ENCODE measurements at regions not wholly inside any gene's neighbourhood (a gene's known extent, or its start where the extent isn't known, plus 50 kb on each side); places are given as distances from the start of the nearest gene placed in this dataset.

GRCh38 chr2:128737546-128737826, 418.8 kb upstream of the HS6ST1 start:
- Histone ChIP-seq H3K27ac (no peak overlapping the region), H3K36me3 (no peaks in the 10 kb centered on the region), H3K4me1 (peaks cover 0 to 11% (median 0%) of the 10 kb centered on the region in 4 donors), H3K4me3 (no peak overlapping the region), H3K27me3 (no peaks in the 10 kb centered on the region), H3K9me3 (no peaks in the 10 kb centered on the region)
- DNase-seq: no peak
- no peak for TF ChIP-seq CTCF (IDR thresholded peaks at IDR 0.05)
- no peak for TF ChIP-seq POLR2A (IDR thresholded peaks at IDR 0.05)

GRCh38 chr2:128738446-128739110, 419.9 kb upstream of the HS6ST1 start:
- no peak overlapping the region for H3K4me3 ChIP-seq
- no peaks in the 10 kb centered on the region for H3K27me3 ChIP-seq
- no peak for DNase-seq
- no peak for TF ChIP-seq CTCF (IDR thresholded peaks at IDR 0.05)
- TF ChIP-seq POLR2A (IDR thresholded peaks at IDR 0.05): no peak
- no peaks in the 10 kb centered on the region for H3K9me3 ChIP-seq
- H3K36me3 ChIP-seq: no peaks in the 10 kb centered on the region
- H3K27ac ChIP-seq: no peak overlapping the region
- H3K4me1 ChIP-seq: peaks cover 0 to 11% (median 0%) of the 10 kb centered on the region in 4 donors

- no peaks in the 10 kb centered on the region for H3K4me1 ChIP-seq
Measured at GRCh38 chr2:128742467-128742866, 423.8 kb upstream of the HS6ST1 start.

GRCh38 chr2:128745946-128746345, 427.3 kb upstream of the HS6ST1 start:
- no peaks in the 10 kb centered on the region for H3K27me3 ChIP-seq
- no peaks in the 10 kb centered on the region for H3K9me3 ChIP-seq
- no peaks in the 10 kb centered on the region for H3K4me1 ChIP-seq
- TF ChIP-seq CTCF (IDR thresholded peaks at IDR 0.05) (no peak), POLR2A (IDR thresholded peaks at IDR 0.05) (no peak)
- DNase-seq: no peak
- no peaks in the 10 kb centered on the region for H3K36me3 ChIP-seq
- H3K4me3 ChIP-seq: no peak overlapping the region
- H3K27ac ChIP-seq: no peak overlapping the region

More at GRCh38 chr2:128742467-128742866, 423.8 kb upstream of the HS6ST1 start:
- H3K27ac ChIP-seq: no peak overlapping the region
- H3K36me3 ChIP-seq: no peaks in the 10 kb centered on the region
- H3K4me3 ChIP-seq: no peak overlapping the region
- no peak for DNase-seq
- H3K27me3 ChIP-seq: no peaks in the 10 kb centered on the region
- no peaks in the 10 kb centered on the region for H3K9me3 ChIP-seq
- TF ChIP-seq CTCF (IDR thresholded peaks at IDR 0.05): no peak
- TF ChIP-seq POLR2A (IDR thresholded peaks at IDR 0.05): no peak

- no peak for TF ChIP-seq CTCF (IDR thresholded peaks at IDR 0.05)
- TF ChIP-seq POLR2A (IDR thresholded peaks at IDR 0.05): no peak
- no peaks in the 10 kb centered on the region for H3K9me3 ChIP-seq
- H3K36me3 ChIP-seq: no peaks in the 10 kb centered on the region
- H3K27ac ChIP-seq: no peak overlapping the region
- no peaks in the 10 kb centered on the region for H3K4me1 ChIP-seq
- no peaks in the 10 kb centered on the region for H3K27me3 ChIP-seq
- DNase-seq: no peak
- no peak overlapping the region for H3K4me3 ChIP-seq
Measured at GRCh38 chr2:128746356-128746755, 427.7 kb upstream of the HS6ST1 start.

- DNase-seq: no peak
- Histone ChIP-seq H3K4me3 (no peak overlapping the region), H3K27me3 (no peaks in the 10 kb centered on the region), H3K9me3 (no peaks in the 10 kb centered on the region), H3K4me1 (no peaks in the 10 kb centered on the region), H3K36me3 (no peaks in the 10 kb centered on the region), H3K27ac (no peak overlapping the region)
- TF ChIP-seq POLR2A (IDR thresholded peaks at IDR 0.05): no peak
- TF ChIP-seq CTCF (IDR thresholded peaks at IDR 0.05): no peak
Measured at GRCh38 chr2:128748336-128748735, 429.7 kb upstream of the HS6ST1 start.

Measured in Peyer's patch (tissue), 4 donors.